ENCODE measurements at regions not wholly inside any gene's neighbourhood (a gene's known extent, or its start where the extent isn't known, plus 50 kb on each side); places are given as distances from the start of the nearest gene placed in this dataset.

DNA sequence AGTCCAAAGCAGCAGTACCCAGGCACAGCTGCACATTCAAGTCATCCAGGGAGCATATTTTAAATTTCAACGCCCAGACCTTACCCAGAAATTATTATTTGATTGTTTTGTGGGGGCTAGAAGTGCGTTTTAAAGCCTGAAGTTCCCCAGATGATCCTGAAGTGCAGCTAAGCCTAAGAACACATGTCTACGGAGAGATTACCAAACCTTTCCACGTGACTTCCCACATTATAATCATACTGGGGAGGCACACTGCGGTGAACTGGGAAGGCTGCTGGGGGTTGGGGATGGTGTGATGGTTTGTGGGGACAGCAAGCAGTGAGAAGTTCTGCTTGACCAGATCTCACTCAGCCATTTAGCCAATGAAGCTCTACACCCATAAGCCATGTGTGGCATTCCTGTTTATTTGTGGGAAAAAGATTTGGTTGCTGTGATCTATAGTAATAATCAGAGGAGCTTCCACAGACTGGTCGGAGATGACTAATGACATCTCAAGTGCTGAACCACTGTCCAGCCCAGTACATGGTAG lies 93.4 kb upstream of the CDH6 start:
- no peak for DNase-seq
- intact Hi-C loops (cut with DNase I), result no loop called here
- H3K9me3 ChIP-seq (ENCODE audit: control insufficient read depth in 2 of 3, insufficient read depth in 1 of 3, low read length in 3 of 3), result no peaks in the 10 kb centered on the region
- no peaks in the 10 kb centered on the region for H3K36me3 ChIP-seq (ENCODE audit: control insufficient read depth in 2 of 3, insufficient read depth in 3 of 3, low read length in 3 of 3)
- no peak overlapping the region for H3K9ac ChIP-seq (ENCODE audit: low read length in 3 of 3)
- TF ChIP-seq, protein P1, sequence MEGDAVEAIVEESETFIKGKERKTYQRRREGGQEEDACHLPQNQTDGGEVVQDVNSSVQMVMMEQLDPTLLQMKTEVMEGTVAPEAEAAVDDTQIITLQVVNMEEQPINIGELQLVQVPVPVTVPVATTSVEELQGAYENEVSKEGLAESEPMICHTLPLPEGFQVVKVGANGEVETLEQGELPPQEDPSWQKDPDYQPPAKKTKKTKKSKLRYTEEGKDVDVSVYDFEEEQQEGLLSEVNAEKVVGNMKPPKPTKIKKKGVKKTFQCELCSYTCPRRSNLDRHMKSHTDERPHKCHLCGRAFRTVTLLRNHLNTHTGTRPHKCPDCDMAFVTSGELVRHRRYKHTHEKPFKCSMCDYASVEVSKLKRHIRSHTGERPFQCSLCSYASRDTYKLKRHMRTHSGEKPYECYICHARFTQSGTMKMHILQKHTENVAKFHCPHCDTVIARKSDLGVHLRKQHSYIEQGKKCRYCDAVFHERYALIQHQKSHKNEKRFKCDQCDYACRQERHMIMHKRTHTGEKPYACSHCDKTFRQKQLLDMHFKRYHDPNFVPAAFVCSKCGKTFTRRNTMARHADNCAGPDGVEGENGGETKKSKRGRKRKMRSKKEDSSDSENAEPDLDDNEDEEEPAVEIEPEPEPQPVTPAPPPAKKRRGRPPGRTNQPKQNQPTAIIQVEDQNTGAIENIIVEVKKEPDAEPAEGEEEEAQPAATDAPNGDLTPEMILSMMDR (IDR thresholded peaks at IDR 0.05; ENCODE audit: borderline replicate concordance, extremely low read depth, insufficient read depth), result no peak
- FAIRE-seq, result no peak
- no peaks in the 10 kb centered on the region for H3K27me3 ChIP-seq (ENCODE audit: control insufficient read depth, insufficient read depth, low read length)
- no peaks in the 10 kb centered on the region for H3K4me1 ChIP-seq (ENCODE audit: control insufficient read depth in 2 of 3, insufficient read depth in 2 of 3, low read depth in 1 of 3, low read length in 3 of 3)
- no peak overlapping the region for H3K4me3 ChIP-seq (ENCODE audit: low read length in 3 of 3)
- H3K27ac ChIP-seq (ENCODE audit: low read depth in 2 of 2, low read length in 2 of 2), result no peak overlapping the region

DNA sequence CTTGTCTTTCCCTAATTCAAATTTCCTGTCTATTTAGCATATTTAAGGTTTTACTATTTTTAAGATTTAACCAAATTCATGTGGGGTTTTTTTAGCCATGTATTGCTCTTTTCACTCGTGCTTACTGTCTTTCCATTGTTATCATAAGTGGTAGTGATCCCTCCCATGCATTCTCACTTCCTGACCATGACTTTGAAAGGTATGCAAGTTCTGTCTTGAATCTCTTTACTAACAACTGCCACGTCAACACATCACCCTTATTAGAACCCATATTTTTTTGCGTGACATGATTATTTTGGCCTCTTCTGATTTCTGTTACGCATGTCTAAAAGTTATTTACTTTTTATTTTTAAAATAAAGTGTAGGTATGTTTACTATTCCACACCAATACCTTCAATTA lies 94.7 kb upstream of the CDH6 start:
- FAIRE-seq, result no peak
- H3K4me1 ChIP-seq (ENCODE audit: control insufficient read depth in 2 of 3, insufficient read depth in 2 of 3, low read depth in 1 of 3, low read length in 3 of 3), result no peaks in the 10 kb centered on the region
- H3K27ac ChIP-seq (ENCODE audit: low read depth in 2 of 2, low read length in 2 of 2), result no peak overlapping the region
- no peak overlapping the region for H3K9ac ChIP-seq (ENCODE audit: low read length in 3 of 3)
- H3K27me3 ChIP-seq (ENCODE audit: control insufficient read depth, insufficient read depth, low read length), result no peaks in the 10 kb centered on the region
- H3K4me3 ChIP-seq (ENCODE audit: low read length in 3 of 3), result no peak overlapping the region
- TF ChIP-seq, protein P1 (IDR thresholded peaks at IDR 0.05; ENCODE audit: borderline replicate concordance, extremely low read depth, insufficient read depth), result no peak
- DNase-seq, result no peak
- intact Hi-C loops (cut with DNase I), result no loop called here
- H3K36me3 ChIP-seq (ENCODE audit: control insufficient read depth in 2 of 3, insufficient read depth in 3 of 3, low read length in 3 of 3), result no peaks in the 10 kb centered on the region
- no peaks in the 10 kb centered on the region for H3K9me3 ChIP-seq (ENCODE audit: control insufficient read depth in 2 of 3, insufficient read depth in 1 of 3, low read length in 3 of 3)

DNA sequence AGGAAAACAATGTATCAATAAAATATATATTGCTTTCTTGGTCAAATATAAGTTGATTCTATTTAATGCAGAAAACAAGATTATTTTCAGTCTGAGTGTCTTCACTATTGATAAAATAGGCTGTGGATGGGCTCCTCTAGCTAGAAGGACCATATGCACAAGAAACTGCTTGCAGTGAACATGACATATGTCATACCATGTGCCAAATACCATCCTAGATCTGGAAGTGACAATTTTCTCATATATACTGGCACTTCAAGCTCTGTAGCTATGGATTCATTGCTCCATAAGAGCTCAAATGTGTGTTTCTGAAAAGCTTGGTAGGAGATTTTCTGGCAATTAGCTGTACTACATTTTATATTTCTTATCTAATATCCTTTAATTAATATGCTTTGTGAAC lies 95.6 kb upstream of the CDH6 start:
- Histone ChIP-seq H3K4me1 (ENCODE audit: control insufficient read depth in 2 of 3, insufficient read depth in 2 of 3, low read depth in 1 of 3, low read length in 3 of 3) (no peaks in the 10 kb centered on the region), H3K36me3 (ENCODE audit: control insufficient read depth in 2 of 3, insufficient read depth in 3 of 3, low read length in 3 of 3) (no peaks in the 10 kb centered on the region), H3K4me3 (ENCODE audit: low read length in 3 of 3) (no peak overlapping the region), H3K9ac (ENCODE audit: low read length in 3 of 3) (no peak overlapping the region), H3K27me3 (ENCODE audit: control insufficient read depth, insufficient read depth, low read length) (no peaks in the 10 kb centered on the region), H3K27ac (ENCODE audit: low read depth in 2 of 2, low read length in 2 of 2) (no peak overlapping the region), H3K9me3 (ENCODE audit: control insufficient read depth in 2 of 3, insufficient read depth in 1 of 3, low read length in 3 of 3) (no peaks in the 10 kb centered on the region)
- FAIRE-seq, result no peak
- TF ChIP-seq, protein P1 (IDR thresholded peaks at IDR 0.05; ENCODE audit: borderline replicate concordance, extremely low read depth, insufficient read depth), result no peak
- DNase-seq, result no peak
- intact Hi-C loops (cut with DNase I), result no loop called here

DNA sequence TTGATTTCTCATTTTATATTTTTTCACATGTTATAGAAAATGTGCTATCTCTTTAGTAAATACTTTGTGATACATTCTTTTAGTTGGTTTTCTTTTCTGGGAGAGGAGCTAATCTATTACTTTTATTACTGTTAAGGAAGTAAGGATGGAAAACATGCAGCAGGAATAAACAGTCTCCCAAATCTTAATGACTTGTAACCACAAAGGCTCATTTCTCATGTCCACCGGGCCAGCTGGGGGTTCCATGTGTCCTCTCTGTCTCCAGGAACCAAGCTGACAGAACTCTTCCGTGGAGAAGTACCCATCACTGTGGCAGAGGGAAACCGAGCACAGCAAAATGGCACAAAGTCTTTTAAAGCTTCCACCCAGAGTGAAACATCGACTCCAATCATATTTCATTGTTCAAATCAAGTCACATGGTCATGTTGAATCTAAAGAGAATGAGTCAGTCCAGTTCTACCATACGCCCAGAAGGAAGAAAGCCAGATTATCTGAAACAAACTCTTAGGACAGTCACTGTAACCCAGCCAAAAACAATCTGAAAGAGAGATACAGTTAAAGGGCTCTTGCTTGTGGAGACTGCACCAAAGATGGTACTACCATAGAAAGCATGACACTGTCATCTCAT lies 97.1 kb upstream of the CDH6 start:
- Histone ChIP-seq H3K9me3 (ENCODE audit: control insufficient read depth in 2 of 3, insufficient read depth in 1 of 3, low read length in 3 of 3) (no peaks in the 10 kb centered on the region), H3K9ac (ENCODE audit: low read length in 3 of 3) (no peak overlapping the region), H3K36me3 (ENCODE audit: control insufficient read depth in 2 of 3, insufficient read depth in 3 of 3, low read length in 3 of 3) (no peaks in the 10 kb centered on the region), H3K27ac (ENCODE audit: low read depth in 2 of 2, low read length in 2 of 2) (no peak overlapping the region), H3K4me3 (ENCODE audit: low read length in 3 of 3) (no peak overlapping the region), H3K4me1 (ENCODE audit: control insufficient read depth in 2 of 3, insufficient read depth in 2 of 3, low read depth in 1 of 3, low read length in 3 of 3) (no peaks in the 10 kb centered on the region), H3K27me3 (ENCODE audit: control insufficient read depth, insufficient read depth, low read length) (no peaks in the 10 kb centered on the region)
- no peak for DNase-seq
- TF ChIP-seq, protein P1 (IDR thresholded peaks at IDR 0.05; ENCODE audit: borderline replicate concordance, extremely low read depth, insufficient read depth), result no peak
- intact Hi-C loops (cut with DNase I), result no loop called here
- no peak for FAIRE-seq
